ENCODE measurements at regions not wholly inside any gene's neighbourhood (a gene's known extent, or its start where the extent isn't known, plus 50 kb on each side); places are given as distances from the start of the nearest gene placed in this dataset.

DNA sequence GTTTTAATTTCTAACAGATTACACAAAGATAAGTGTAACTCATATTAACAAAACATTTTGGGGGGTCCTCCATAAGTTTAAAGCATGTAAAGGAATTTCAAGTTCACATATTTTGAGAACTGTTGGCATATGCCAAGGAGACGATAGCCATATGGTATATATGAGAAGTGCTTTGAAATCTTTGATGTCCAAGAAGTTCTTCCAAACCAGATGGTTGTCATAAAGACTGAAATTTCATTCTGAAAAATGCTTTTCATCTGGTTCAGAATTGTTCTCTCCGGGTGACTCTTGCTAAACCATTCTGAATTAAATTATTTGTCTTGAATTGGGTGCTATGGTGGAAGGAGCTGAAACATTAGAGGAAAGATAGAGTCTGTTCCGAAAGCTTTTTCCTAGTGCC, 513.0 kb upstream of the AKR1E2 start:
- H3K27ac ChIP-seq, result no peak overlapping the region
- no peak for TF ChIP-seq CTCF (IDR thresholded peaks at IDR 0.05)
- H3K4me3 ChIP-seq (ENCODE audit: low read depth in 1 of 2, low read length in 1 of 2), result no peak overlapping the region
- H3K27me3 ChIP-seq, result no peaks in the 10 kb centered on the region
- H3K9me3 ChIP-seq, result peaks cover 4% of the 10 kb centered on the region
- no peaks in the 10 kb centered on the region for H3K4me1 ChIP-seq (ENCODE audit: control insufficient read depth in 1 of 2, insufficient read depth in 1 of 2, low read depth in 1 of 2, low read length in 1 of 2)
- H3K36me3 ChIP-seq, result no peaks in the 10 kb centered on the region

DNA sequence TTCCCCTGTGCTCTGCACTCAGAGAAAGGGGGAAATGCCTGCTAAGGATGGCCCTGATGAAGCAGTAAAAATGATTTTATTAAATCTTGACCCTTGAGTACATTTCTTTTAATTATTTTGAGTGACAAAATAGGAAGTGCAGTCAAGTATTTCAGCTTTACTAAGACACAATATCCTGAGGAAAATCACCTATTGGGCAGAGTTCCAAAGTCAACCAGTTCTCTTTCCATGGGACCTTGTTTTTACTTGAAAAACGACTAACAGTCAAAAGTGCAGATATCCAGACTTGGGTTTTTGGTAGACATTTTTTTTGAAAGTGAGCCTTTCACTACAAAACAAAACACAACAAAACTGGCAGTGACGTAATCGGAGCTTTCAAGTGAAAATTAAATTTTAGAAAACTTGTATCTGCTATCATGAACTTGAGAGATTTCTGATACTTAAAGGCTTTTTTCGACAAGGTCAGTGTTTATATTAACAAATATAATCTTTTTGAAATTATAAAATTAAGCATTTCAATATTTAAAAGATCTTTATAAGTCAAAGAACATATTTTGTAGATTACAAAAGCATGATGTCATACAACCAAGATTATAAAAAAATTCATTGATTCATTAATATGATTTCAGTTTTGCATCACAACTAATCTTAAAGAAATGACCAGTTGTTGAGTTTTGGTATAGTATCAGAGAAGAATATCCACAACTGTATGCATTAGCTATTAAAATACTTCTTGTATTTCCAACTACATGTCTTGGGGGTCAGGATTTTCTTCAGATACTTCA, 513.8 kb upstream of the AKR1E2 start:
- no peak for TF ChIP-seq CTCF (IDR thresholded peaks at IDR 0.05)

DNA sequence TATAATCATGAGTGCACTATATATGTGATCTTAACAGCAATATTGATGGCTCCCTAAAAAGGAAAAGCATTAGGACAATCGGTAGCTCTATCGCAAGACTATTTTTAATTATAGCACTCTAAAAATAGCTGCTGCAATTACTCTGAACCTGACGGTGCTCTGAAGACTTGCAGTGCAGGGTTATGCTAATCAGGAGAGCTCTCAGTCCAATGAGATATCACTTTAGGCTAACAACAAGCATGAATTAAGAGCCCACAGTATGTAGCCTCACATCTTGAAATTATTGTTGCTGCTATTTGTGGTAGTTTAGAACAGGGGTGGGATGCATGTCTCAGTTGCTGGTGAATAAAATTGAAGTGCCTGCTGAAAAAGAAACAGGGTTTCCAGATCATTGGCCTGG, 515.8 kb upstream of the AKR1E2 start:
- Histone ChIP-seq H3K9me3 (peaks cover 4% of the 10 kb centered on the region), H3K27me3 (no peaks in the 10 kb centered on the region), H3K36me3 (no peaks in the 10 kb centered on the region), H3K4me1 (ENCODE audit: control insufficient read depth in 1 of 2, insufficient read depth in 1 of 2, low read depth in 1 of 2, low read length in 1 of 2) (no peaks in the 10 kb centered on the region), H3K4me3 (ENCODE audit: low read depth in 1 of 2, low read length in 1 of 2) (no peak overlapping the region), H3K27ac (no peak overlapping the region)
- TF ChIP-seq CTCF (IDR thresholded peaks at IDR 0.05), result no peak

More for the DNA sequence above, 513.8 kb upstream of the AKR1E2 start:
- H3K4me3 ChIP-seq (ENCODE audit: low read depth in 1 of 2, low read length in 1 of 2), result no peak overlapping the region
- H3K4me1 ChIP-seq (ENCODE audit: control insufficient read depth in 1 of 2, insufficient read depth in 1 of 2, low read depth in 1 of 2, low read length in 1 of 2), result no peaks in the 10 kb centered on the region
- no peaks in the 10 kb centered on the region for H3K36me3 ChIP-seq
- no peaks in the 10 kb centered on the region for H3K27me3 ChIP-seq
- H3K27ac ChIP-seq, result no peak overlapping the region
- H3K9me3 ChIP-seq, result peaks cover 4% of the 10 kb centered on the region

GRCh38 chr10:4307910-4308309, 518.1 kb upstream of the AKR1E2 start:
- Histone ChIP-seq H3K27me3 (no peaks in the 10 kb centered on the region), H3K27ac (no peak overlapping the region), H3K36me3 (no peaks in the 10 kb centered on the region), H3K9me3 (peaks cover 4% of the 10 kb centered on the region), H3K4me1 (ENCODE audit: control insufficient read depth in 1 of 2, insufficient read depth in 1 of 2, low read depth in 1 of 2, low read length in 1 of 2) (no peaks in the 10 kb centered on the region), H3K4me3 (ENCODE audit: low read depth in 1 of 2, low read length in 1 of 2) (no peak overlapping the region)
- TF ChIP-seq CTCF (IDR thresholded peaks at IDR 0.05), result no peak

DNA sequence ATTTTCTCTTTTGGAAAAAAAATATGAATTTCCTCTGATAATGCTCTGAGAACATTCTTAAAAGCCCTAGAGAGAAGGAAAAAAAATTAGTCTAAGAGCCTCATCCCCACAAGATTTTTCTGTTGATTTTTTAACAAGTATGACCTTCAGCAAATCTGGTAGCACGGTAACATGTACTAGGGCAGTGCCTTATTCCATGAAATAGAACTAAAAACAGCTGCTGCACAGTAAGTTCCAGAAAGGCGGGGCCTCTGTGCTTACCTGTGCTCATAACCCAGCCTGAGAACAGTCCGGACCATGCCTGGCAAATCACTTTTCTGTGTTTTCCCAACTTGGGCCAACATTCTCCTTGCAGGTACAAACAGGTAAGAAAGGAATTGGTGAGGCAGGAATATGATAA, 519.1 kb upstream of the AKR1E2 start:
- no peak overlapping the region for H3K27ac ChIP-seq
- H3K27me3 ChIP-seq, result no peaks in the 10 kb centered on the region
- no peak for TF ChIP-seq CTCF (IDR thresholded peaks at IDR 0.05)
- peaks cover 2% of the 10 kb centered on the region for H3K9me3 ChIP-seq
- H3K4me3 ChIP-seq (ENCODE audit: low read depth in 1 of 2, low read length in 1 of 2), result no peak overlapping the region
- H3K4me1 ChIP-seq (ENCODE audit: control insufficient read depth in 1 of 2, insufficient read depth in 1 of 2, low read depth in 1 of 2, low read length in 1 of 2), result no peaks in the 10 kb centered on the region
- no peaks in the 10 kb centered on the region for H3K36me3 ChIP-seq

Data from neutrophil (primary cell).